ENCODE measurements at regions not wholly inside any gene's neighbourhood (a gene's known extent, or its start where the extent isn't known, plus 50 kb on each side); places are given as distances from the start of the nearest gene placed in this dataset.

GRCh38 chr16:18059577-18059976, 277.0 kb downstream of the NPIPA8 start:
- DNase-seq (no peak), ATAC-seq (no peak)
- Histone ChIP-seq H3K27me3 (peaks cover 0 to 33% of the 10 kb centered on the region in 2 donors), H3K36me3 (no peaks in the 10 kb centered on the region), H3K9me3 (no peaks in the 10 kb centered on the region), H3K4me1 (no peaks in the 10 kb centered on the region), H3K27ac (no peak overlapping the region), H3K4me3 (no peak overlapping the region)
- TF ChIP-seq CTCF (IDR thresholded peaks at IDR 0.05) = no peak
- intact Hi-C loops (cut with DNase I) = no loop called here

- peaks cover 0 to 33% of the 10 kb centered on the region in 2 donors for H3K27me3 ChIP-seq
- no peak for TF ChIP-seq CTCF (IDR thresholded peaks at IDR 0.05)
- no peak for ATAC-seq
Observed at GRCh38 chr16:18059089-18059488, 277.4 kb downstream of the NPIPA8 start.

GRCh38 chr16:18055411-18055916, 281.1 kb downstream of the NPIPA8 start:
- no peaks in the 10 kb centered on the region for H3K9me3 ChIP-seq
- no peaks in the 10 kb centered on the region for H3K4me1 ChIP-seq
- no peak for TF ChIP-seq CTCF (IDR thresholded peaks at IDR 0.05)
- DNase-seq (no peak), ATAC-seq (no peak)
- no peaks in the 10 kb centered on the region for H3K36me3 ChIP-seq
- no peak overlapping the region for H3K4me3 ChIP-seq
- peaks cover 0 to 8% of the 10 kb centered on the region in 2 donors for H3K27me3 ChIP-seq
- intact Hi-C loops (cut with DNase I) = no loop called here
- no peak overlapping the region for H3K27ac ChIP-seq

More at GRCh38 chr16:18059089-18059488, 277.4 kb downstream of the NPIPA8 start:
- no peaks in the 10 kb centered on the region for H3K36me3 ChIP-seq
- no peaks in the 10 kb centered on the region for H3K9me3 ChIP-seq
- intact Hi-C loops (cut with DNase I) = no loop called here
- DNase-seq = no peak
- H3K4me1 ChIP-seq = no peaks in the 10 kb centered on the region
- H3K4me3 ChIP-seq = no peak overlapping the region
- H3K27ac ChIP-seq = no peak overlapping the region

GRCh38 chr16:18050777-18051176, 285.8 kb downstream of the NPIPA8 start:
- Histone ChIP-seq H3K4me1 (no peaks in the 10 kb centered on the region), H3K27ac (no peak overlapping the region), H3K4me3 (no peak overlapping the region), H3K9me3 (no peaks in the 10 kb centered on the region), H3K36me3 (no peaks in the 10 kb centered on the region), H3K27me3 (no peaks in the 10 kb centered on the region)
- no peak for ATAC-seq
- intact Hi-C loops (cut with DNase I) = no loop called here
- DNase-seq = no peak
- TF ChIP-seq CTCF (IDR thresholded peaks at IDR 0.05) = no peak

GRCh38 chr16:18050234-18050633, 286.3 kb downstream of the NPIPA8 start:
- no peak for DNase-seq
- H3K27ac ChIP-seq = no peak overlapping the region
- TF ChIP-seq CTCF (IDR thresholded peaks at IDR 0.05) = no peak
- no peaks in the 10 kb centered on the region for H3K9me3 ChIP-seq
- no peak overlapping the region for H3K4me3 ChIP-seq
- H3K36me3 ChIP-seq = no peaks in the 10 kb centered on the region
- H3K4me1 ChIP-seq = no peaks in the 10 kb centered on the region
- intact Hi-C loops (cut with DNase I) = no loop called here
- no peak for ATAC-seq
- no peaks in the 10 kb centered on the region for H3K27me3 ChIP-seq

Measured in left lung (tissue), 4 donors.